OCI-LY7 (cell line): ENCODE measurements at regions not wholly inside any gene's neighbourhood (a gene's known extent, or its start where the extent isn't known, plus 50 kb on each side); places are given as distances from the start of the nearest gene placed in this dataset.

Experiments
- BruUV-seq: library from RNA; stranded (reverse); fragments of 400-500 nt; replicated peaks from 2 replicates; lab custom pipeline; 2021; lab: Mats Ljungman, UMichigan
- CTCF ChIA-PET: fragments of 300-600 bp; sonication (Branson Sonifier 250); formaldehyde crosslinking; loops from one replicate; lab custom pipeline; 2022; ENCODE audit warnings: antibody characterized with exemption; ENCODE audit not compliant: unreplicated experiment; lab: Charles Lee
- POLR2A ChIA-PET: fragments of 300-600 bp; sonication (Branson Sonifier 250); formaldehyde crosslinking; loops from one replicate; lab custom pipeline; 2022; ENCODE audit warnings: antibody characterized with exemption; lab: Charles Lee
- DNase-seq: peaks from one replicate; pipeline ENCODE4 v3.0.0-alpha.2; 2015; ENCODE audit warnings: low spot score
- H2AFZ ChIP-seq: fragments of 200-600 bp; sonication (generic), shearing (Covaris generic); 2 replicates; pipeline ENCODE4 v1.6.1; 2014; ENCODE audit warnings: mild to moderate bottlenecking, antibody characterized with exemption, low read length, moderate library complexity
- H3K27ac ChIP-seq: fragments of 200-600 bp; sonication (generic); 2 replicates; pipeline ENCODE4 v1.5.1; 2014; ENCODE audit warnings: mixed run types, low read depth, mild to moderate bottlenecking, moderate library complexity, low read length, inconsistent platforms; ENCODE audit not compliant: poor library complexity, severe bottlenecking
- H3K36me3 ChIP-seq: fragments of 200-600 bp; sonication (generic); 2 replicates; pipeline ENCODE4 v1.6.1; 2014; ENCODE audit warnings: mild to moderate bottlenecking, antibody characterized with exemption, low read length, moderate library complexity, mixed read lengths; ENCODE audit not compliant: insufficient read depth
- H3K4me1 ChIP-seq: fragments of 200-600 bp; sonication (generic); 2 replicates; pipeline ENCODE4 v1.5.1; 2014; ENCODE audit warnings: mild to moderate bottlenecking, low read length; ENCODE audit not compliant: insufficient read depth, poor library complexity, severe bottlenecking
- H3K4me2 ChIP-seq: fragments of 200-600 bp; sonication (generic); 2 replicates; pipeline ENCODE4 v1.6.1; 2014; ENCODE audit warnings: mild to moderate bottlenecking, low read length
- H3K4me3 ChIP-seq: fragments of 200-600 bp; sonication (generic); 2 replicates; pipeline ENCODE4 v1.5.1; 2014; ENCODE audit warnings: mild to moderate bottlenecking, low read depth, low read length; ENCODE audit not compliant: poor library complexity, severe bottlenecking
- H3K79me2 ChIP-seq: fragments of 200-600 bp; sonication (generic); 2 replicates; pipeline ENCODE4 v1.6.1; 2016; ENCODE audit warnings: low read depth, mild to moderate bottlenecking, low read length, moderate library complexity, mixed read lengths; ENCODE audit not compliant: insufficient read depth
- H3K9me2 ChIP-seq: fragments of 200-600 bp; sonication (generic); 2 replicates; pipeline ENCODE4 v1.6.1; 2016; ENCODE audit warnings: mild to moderate bottlenecking, low read length, mixed read lengths; ENCODE audit not compliant: insufficient read depth
- H3K9me3 ChIP-seq: fragments of 200-600 bp; sonication (generic); 2 replicates; pipeline ENCODE4 v1.6.1; 2014; ENCODE audit warnings: mild to moderate bottlenecking, mixed run types, low read length, mixed read lengths
- H4K20me1 ChIP-seq: fragments of 200-600 bp; sonication (generic); 2 replicates; pipeline ENCODE4 v1.6.1; 2014; ENCODE audit warnings: mild to moderate bottlenecking, antibody characterized with exemption, low read length, moderate library complexity, mixed read lengths; ENCODE audit not compliant: insufficient read depth
- CTCF ChIP-seq: fragments of 200-600 bp; sonication (generic); conservative IDR thresholded peaks from 2 replicates; pipeline ENCODE4 v1.5.1; 2014; ENCODE audit warnings: mild to moderate bottlenecking, antibody characterized with exemption, low read length, moderate library complexity, mixed read lengths
- EZH2phosphoT487 ChIP-seq: fragments of 200-600 bp; sonication (generic); IDR thresholded peaks from 2 replicates; pipeline ENCODE4 v1.6.1; 2018; ENCODE audit warnings: low read depth, borderline replicate concordance, mild to moderate bottlenecking, mixed run types, antibody characterized with exemption, low read length, moderate library complexity, mixed read lengths
- intact Hi-C: fragments of 100-400 bp; cut with micrococcal nuclease; formaldehyde crosslinking; loops from one replicate; pipeline ENCODE4 v1.10.0; 2022; ENCODE audit not compliant: unreplicated experiment

DNA sequence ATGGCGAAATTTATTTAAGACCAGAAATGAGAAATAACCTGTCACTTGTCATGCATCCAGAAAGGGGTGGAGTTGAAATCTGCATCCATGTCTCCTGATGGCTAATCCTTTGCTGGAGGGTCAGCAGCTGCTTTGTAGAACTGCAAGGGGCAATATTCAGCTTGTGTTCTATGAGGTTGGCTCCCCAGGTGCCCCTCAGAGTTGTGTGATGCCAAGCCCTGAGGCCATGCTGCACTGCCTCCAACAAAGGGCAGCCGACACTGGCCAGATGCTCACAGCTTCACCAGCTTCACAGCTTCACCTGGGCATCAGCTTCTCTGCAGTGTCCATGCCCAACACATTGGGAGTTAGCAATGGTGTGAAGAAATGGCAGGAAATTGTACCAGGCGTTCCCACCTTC lies 64.0 kb upstream of the TMEM72 start:
- intact Hi-C loops: no loop called here
- no peaks in the 10 kb centered on the region for H3K9me2 ChIP-seq
- no peaks in the 10 kb centered on the region for H3K4me1 ChIP-seq
- no peak overlapping the region for H3K27ac ChIP-seq
- H3K4me2 ChIP-seq: no peak overlapping the region
- no peaks in the 10 kb centered on the region for H3K9me3 ChIP-seq
- H3K4me3 ChIP-seq: no peak overlapping the region
- no peak for TF ChIP-seq EZH2phosphoT487
- TF ChIP-seq CTCF: no peak
- no peaks in the 10 kb centered on the region for H3K36me3 ChIP-seq
- no TSS peak for BruUV-seq
- no peaks in the 10 kb centered on the region for H3K79me2 ChIP-seq
- H2AFZ ChIP-seq: no peak overlapping the region
- no peak for DNase-seq
- H4K20me1 ChIP-seq: no peaks in the 10 kb centered on the region
- CTCF ChIA-PET: no interaction called here
- POLR2A ChIA-PET: no interaction called here

DNA sequence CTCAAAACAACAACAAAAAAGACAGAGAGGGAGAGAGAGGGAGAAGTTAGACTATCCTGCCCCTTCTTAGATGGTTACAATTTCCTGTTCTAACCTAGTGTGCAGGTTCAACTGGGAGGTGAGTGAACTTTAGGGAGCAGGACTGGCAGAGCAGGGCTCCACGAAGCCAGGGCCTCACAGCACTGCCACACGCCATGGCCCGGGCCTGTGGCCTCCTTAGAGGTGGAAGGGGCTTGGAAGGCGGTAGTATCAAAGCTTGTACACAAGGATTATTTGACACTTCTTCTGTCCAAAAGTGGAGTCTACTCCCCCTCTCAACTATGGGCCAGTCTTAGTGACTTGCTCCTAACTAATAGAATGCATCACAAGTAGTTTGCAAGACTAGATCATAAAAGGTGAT lies 62.9 kb upstream of the TMEM72 start:
- H3K4me2 ChIP-seq: no peak overlapping the region
- H3K79me2 ChIP-seq: no peaks in the 10 kb centered on the region
- no peaks in the 10 kb centered on the region for H3K9me2 ChIP-seq
- no peak overlapping the region for H3K4me3 ChIP-seq
- POLR2A ChIA-PET: no interaction called here
- no peak for TF ChIP-seq EZH2phosphoT487
- no peak for TF ChIP-seq CTCF
- no peak overlapping the region for H3K27ac ChIP-seq
- no peak overlapping the region for H2AFZ ChIP-seq
- DNase-seq: no peak
- H3K4me1 ChIP-seq: no peaks in the 10 kb centered on the region
- CTCF ChIA-PET: interaction anchor here (0.6 kb wide), 1 partner anchor 317 kb away, joined by 3 read pairs; no protein-coding TSS in a partner anchor
- H4K20me1 ChIP-seq: no peaks in the 10 kb centered on the region
- no peaks in the 10 kb centered on the region for H3K36me3 ChIP-seq
- no TSS peak for BruUV-seq
- intact Hi-C loops: no loop called here
- H3K9me3 ChIP-seq: no peaks in the 10 kb centered on the region

DNA sequence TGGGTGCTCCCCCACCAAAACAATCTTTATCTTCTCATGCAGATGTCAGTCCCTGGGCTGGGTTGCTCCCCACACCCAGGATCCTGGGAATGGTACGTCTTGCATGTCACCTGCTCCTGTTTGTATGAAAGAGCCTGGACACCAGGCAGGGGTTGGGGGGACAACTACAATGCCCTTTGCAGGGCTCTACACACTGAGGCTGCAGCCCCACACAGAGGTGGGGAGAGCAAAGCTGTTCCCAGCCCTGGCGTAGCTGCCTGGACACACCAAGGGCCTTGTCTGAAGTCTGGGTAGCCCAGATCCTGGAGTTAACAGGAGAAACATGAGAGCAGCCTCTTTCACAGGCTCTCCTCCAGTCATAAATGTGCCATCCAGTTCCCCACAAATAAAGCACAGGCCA lies 61.2 kb upstream of the TMEM72 start:
- Histone ChIP-seq H3K9me3 (no peaks in the 10 kb centered on the region), H4K20me1 (no peaks in the 10 kb centered on the region), H3K27ac (no peak overlapping the region), H3K79me2 (no peaks in the 10 kb centered on the region), H3K4me2 (no peak overlapping the region), H3K4me1 (no peaks in the 10 kb centered on the region), H3K4me3 (no peak overlapping the region), H3K36me3 (no peaks in the 10 kb centered on the region), H2AFZ (no peak overlapping the region), H3K9me2 (no peaks in the 10 kb centered on the region)
- TF ChIP-seq EZH2phosphoT487 (no peak), CTCF (no peak)
- CTCF ChIA-PET: no interaction called here
- no peak for DNase-seq
- POLR2A ChIA-PET: no interaction called here
- no TSS peak for BruUV-seq
- intact Hi-C loops: no loop called here
